Left ventricle myocardium inferior (tissue), 1 donor: ENCODE measurements at regions not wholly inside any gene's neighbourhood (a gene's known extent, or its start where the extent isn't known, plus 50 kb on each side); places are given as distances from the start of the nearest gene placed in this dataset.

Experiments
- DNase-seq: peaks from one replicate; pipeline ENCODE4 v3.0.0-alpha.2; 2020
- H3K27ac ChIP-seq: fragments of 200-600 bp; replicated peaks from 2 replicates; pipeline ENCODE4 v1.8.0; 2021
- H3K27me3 ChIP-seq: fragments of 200-600 bp; 2 replicates; pipeline ENCODE4 v1.8.0; 2021; ENCODE audit warnings: low read depth
- H3K36me3 ChIP-seq: fragments of 200-600 bp; 2 replicates; pipeline ENCODE4 v1.8.0; 2021
- H3K4me1 ChIP-seq: fragments of 200-600 bp; 2 replicates; pipeline ENCODE4 v1.8.0; 2021
- H3K4me3 ChIP-seq: fragments of 200-600 bp; 2 replicates; pipeline ENCODE4 v1.8.0; 2021; ENCODE audit warnings: mild to moderate bottlenecking, moderate library complexity
- H3K9me3 ChIP-seq: fragments of 200-600 bp; replicated peaks from 2 replicates; pipeline ENCODE4 v1.8.0; 2021
- CTCF ChIP-seq: fragments of 200-600 bp; IDR thresholded peaks from 2 replicates; pipeline ENCODE4 v1.8.0; 2021; ENCODE audit warnings: antibody characterized with exemption, mild to moderate bottlenecking, borderline replicate concordance
- intact Hi-C: fragments of 100-400 bp; cut with micrococcal nuclease; formaldehyde crosslinking; loops from one replicate; pipeline ENCODE4 v1.11.0; 2022
- donor health status: DM: no; HTN: yes; CAD: no; lungs with severe emphysema.

GRCh38 chr5:85998656-85999055 is 619.1 kb upstream of the COX7C start:
- TF ChIP-seq CTCF = no peak
- peaks cover 13% of the 10 kb centered on the region for H3K9me3 ChIP-seq
- DNase-seq = no peak
- no peaks in the 10 kb centered on the region for H3K27me3 ChIP-seq
- intact Hi-C loops = no loop called here
- H3K36me3 ChIP-seq = no peaks in the 10 kb centered on the region
- H3K4me3 ChIP-seq = no peak overlapping the region
- H3K4me1 ChIP-seq = no peaks in the 10 kb centered on the region
- no peak overlapping the region for H3K27ac ChIP-seq

- H3K4me1 ChIP-seq = no peaks in the 10 kb centered on the region
- no peaks in the 10 kb centered on the region for H3K27me3 ChIP-seq
- TF ChIP-seq CTCF = no peak
- DNase-seq = no peak
- intact Hi-C loops = no loop called here
- no peak overlapping the region for H3K27ac ChIP-seq
- H3K4me3 ChIP-seq = no peak overlapping the region
- H3K36me3 ChIP-seq = no peaks in the 10 kb centered on the region
- H3K9me3 ChIP-seq = peaks cover 11% of the 10 kb centered on the region
Measured at GRCh38 chr5:86008293-86008692, 609.4 kb upstream of the COX7C start.

- intact Hi-C loops = no loop called here
- H3K27me3 ChIP-seq = no peaks in the 10 kb centered on the region
- TF ChIP-seq CTCF = no peak
Measured at GRCh38 chr5:86008704-86009103, 609.0 kb upstream of the COX7C start.

GRCh38 chr5:86011937-86012336 is 605.8 kb upstream of the COX7C start:
- no peak for TF ChIP-seq CTCF
- H3K4me3 ChIP-seq = no peak overlapping the region
- intact Hi-C loops = no loop called here

More at GRCh38 chr5:86008704-86009103, 609.0 kb upstream of the COX7C start:
- Histone ChIP-seq H3K4me3 (no peak overlapping the region), H3K36me3 (no peaks in the 10 kb centered on the region), H3K4me1 (no peaks in the 10 kb centered on the region), H3K27ac (no peak overlapping the region), H3K9me3 (peaks cover 11% of the 10 kb centered on the region)
- DNase-seq = no peak

GRCh38 chr5:86029308-86029707 is 588.4 kb upstream of the COX7C start:
- Histone ChIP-seq H3K27ac (no peak overlapping the region), H3K4me1 (no peaks in the 10 kb centered on the region), H3K36me3 (no peaks in the 10 kb centered on the region), H3K27me3 (no peaks in the 10 kb centered on the region), H3K4me3 (no peak overlapping the region), H3K9me3 (no peaks in the 10 kb centered on the region)
- intact Hi-C loops = no loop called here
- TF ChIP-seq CTCF = no peak
- no peak for DNase-seq

More at GRCh38 chr5:86011937-86012336, 605.8 kb upstream of the COX7C start:
- H3K36me3 ChIP-seq = no peaks in the 10 kb centered on the region
- no peaks in the 10 kb centered on the region for H3K4me1 ChIP-seq
- H3K27me3 ChIP-seq = no peaks in the 10 kb centered on the region
- no peak overlapping the region for H3K27ac ChIP-seq
- DNase-seq = no peak
- peaks cover 11% of the 10 kb centered on the region for H3K9me3 ChIP-seq

GRCh38 chr5:86030753-86031152 is 587.0 kb upstream of the COX7C start:
- DNase-seq = no peak
- no peak for TF ChIP-seq CTCF
- H3K36me3 ChIP-seq = no peaks in the 10 kb centered on the region
- intact Hi-C loops = no loop called here
- H3K4me3 ChIP-seq = no peak overlapping the region
- no peak overlapping the region for H3K27ac ChIP-seq
- peaks cover 8% of the 10 kb centered on the region for H3K9me3 ChIP-seq
- H3K4me1 ChIP-seq = no peaks in the 10 kb centered on the region
- H3K27me3 ChIP-seq = no peaks in the 10 kb centered on the region
